Dendritic cell treated with granulocyte-macrophage colony-stimulating factor and Interleukin-4, amounts not matched to agents 40 ng/mL and 50 ng/mL, for 4 days (primary cell): ENCODE measurements at regions not wholly inside any gene's neighbourhood (a gene's known extent, or its start where the extent isn't known, plus 50 kb on each side); places are given as distances from the start of the nearest gene placed in this dataset.

Source experiments
- H3K27ac Mint-ChIP-seq: one replicate; pipeline ENCODE4 v1.8.0; 2022; ENCODE audit warnings: mild to moderate bottlenecking, mixed read lengths
- H3K27me3 Mint-ChIP-seq: one replicate; pipeline ENCODE4 v1.8.0; 2022; ENCODE audit warnings: mild to moderate bottlenecking, mixed read lengths
- H3K36me3 Mint-ChIP-seq: one replicate; pipeline ENCODE4 v1.8.0; 2022; ENCODE audit warnings: low read depth, mixed read lengths
- H3K4me1 Mint-ChIP-seq: one replicate; pipeline ENCODE4 v1.8.0; 2022; ENCODE audit warnings: low read depth, mixed read lengths
- H3K4me3 Mint-ChIP-seq: one replicate; pipeline ENCODE4 v1.8.0; 2022; ENCODE audit warnings: mild to moderate bottlenecking, moderate library complexity, mixed read lengths
- H3K9me3 Mint-ChIP-seq: one replicate; pipeline ENCODE4 v1.8.0; 2022; ENCODE audit warnings: mixed read lengths
- intact Hi-C: fragments of 100-400 bp; cut with micrococcal nuclease; formaldehyde crosslinking; loops from one replicate; pipeline ENCODE4 v1.15.0; 2022

DNA sequence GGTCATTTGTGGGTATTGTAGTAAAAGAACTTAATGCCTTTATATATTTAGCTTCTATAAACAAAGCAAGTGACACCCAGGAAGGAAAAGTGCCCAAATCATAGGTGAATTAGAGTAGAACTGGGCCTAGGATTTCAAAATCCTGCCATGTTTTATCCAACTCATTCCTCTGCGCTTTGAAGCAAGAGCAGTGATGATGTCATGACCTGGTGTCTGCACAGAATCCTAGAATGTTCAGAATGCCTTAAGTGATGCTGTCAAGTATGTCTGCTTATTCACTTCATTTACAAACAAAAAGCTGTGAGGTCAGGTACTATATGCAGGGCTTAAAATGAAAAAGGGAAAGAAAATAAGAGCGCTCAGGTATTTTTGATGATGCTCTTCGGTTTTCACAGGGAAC is 737.2 kb upstream of the ANKRD30A start:
- Mint-ChIP-seq H3K4me3 (no peak overlapping the region), H3K9me3 (peaks cover 29% of the 10 kb centered on the region), H3K36me3 (no peaks in the 10 kb centered on the region), H3K4me1 (no peaks in the 10 kb centered on the region), H3K27me3 (no peaks in the 10 kb centered on the region), H3K27ac (no peak overlapping the region)
- intact Hi-C loops: no loop called here

DNA sequence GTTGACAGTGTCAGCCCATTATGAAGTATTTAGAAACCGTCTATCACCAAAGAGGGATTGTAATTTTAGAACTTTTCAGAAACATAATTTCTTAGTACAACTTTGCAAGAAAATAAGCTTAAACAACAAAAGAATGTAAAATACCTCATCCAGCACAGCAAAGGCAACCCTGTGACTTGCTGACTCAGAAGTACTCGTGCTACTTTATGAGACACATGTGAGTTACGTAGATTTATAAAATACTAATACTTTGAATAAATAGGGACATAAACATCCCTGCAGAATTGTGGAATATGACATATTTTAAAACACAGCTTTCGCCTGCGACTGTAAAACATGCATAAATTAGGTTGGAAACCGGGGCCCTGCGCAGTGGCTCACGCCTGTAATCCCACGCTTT is 739.7 kb upstream of the ANKRD30A start:
- H3K4me1 Mint-ChIP-seq: no peaks in the 10 kb centered on the region
- no peaks in the 10 kb centered on the region for H3K27me3 Mint-ChIP-seq
- H3K27ac Mint-ChIP-seq: no peak overlapping the region
- no peak overlapping the region for H3K4me3 Mint-ChIP-seq
- H3K36me3 Mint-ChIP-seq: no peaks in the 10 kb centered on the region
- intact Hi-C loops: no loop called here
- H3K9me3 Mint-ChIP-seq: peaks cover 28% of the 10 kb centered on the region

DNA sequence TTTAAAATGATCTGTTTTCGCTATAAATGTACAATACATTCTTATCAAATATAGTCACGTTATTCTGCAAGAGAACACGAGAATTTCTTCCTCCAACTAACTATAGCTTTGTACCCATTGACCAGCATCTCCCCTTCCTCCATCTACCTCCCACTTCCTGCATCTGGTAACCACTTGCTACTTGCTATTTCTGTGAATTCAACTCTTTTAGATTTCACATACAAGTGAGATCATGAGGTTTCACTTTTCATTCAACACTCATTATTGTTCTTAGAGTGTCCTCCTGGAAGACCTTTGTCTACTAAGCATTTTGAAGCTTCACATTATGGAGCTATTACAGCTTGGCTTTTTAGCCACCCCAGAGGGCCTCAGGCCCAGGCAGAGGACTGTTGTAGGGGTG is 741.3 kb upstream of the FZD8 start:
- intact Hi-C loops: no loop called here
- Mint-ChIP-seq H3K9me3 (peaks cover 28% of the 10 kb centered on the region), H3K4me3 (no peak overlapping the region), H3K36me3 (no peaks in the 10 kb centered on the region), H3K27ac (no peak overlapping the region), H3K27me3 (no peaks in the 10 kb centered on the region), H3K4me1 (no peaks in the 10 kb centered on the region)

DNA sequence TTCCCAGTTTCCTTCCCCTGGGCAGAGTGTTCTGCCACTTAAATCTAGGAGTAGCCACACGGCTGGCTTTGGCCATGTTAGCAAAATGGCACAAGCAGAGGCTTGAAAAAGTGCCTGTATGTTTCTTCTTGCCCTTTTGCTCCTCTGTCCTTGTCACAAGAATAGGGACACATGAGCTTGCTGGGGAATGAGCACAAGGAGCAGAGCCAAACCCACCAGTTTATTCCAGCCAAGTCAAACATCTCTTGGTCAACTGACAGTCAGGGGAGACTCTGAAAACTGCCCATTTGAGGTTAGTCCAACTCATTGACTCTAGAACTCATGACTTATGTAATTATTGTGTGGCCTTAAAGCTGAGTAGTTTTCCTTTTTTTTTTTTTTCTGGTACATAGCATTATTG is 739.7 kb upstream of the FZD8 start:
- H3K4me1 Mint-ChIP-seq: no peaks in the 10 kb centered on the region

DNA sequence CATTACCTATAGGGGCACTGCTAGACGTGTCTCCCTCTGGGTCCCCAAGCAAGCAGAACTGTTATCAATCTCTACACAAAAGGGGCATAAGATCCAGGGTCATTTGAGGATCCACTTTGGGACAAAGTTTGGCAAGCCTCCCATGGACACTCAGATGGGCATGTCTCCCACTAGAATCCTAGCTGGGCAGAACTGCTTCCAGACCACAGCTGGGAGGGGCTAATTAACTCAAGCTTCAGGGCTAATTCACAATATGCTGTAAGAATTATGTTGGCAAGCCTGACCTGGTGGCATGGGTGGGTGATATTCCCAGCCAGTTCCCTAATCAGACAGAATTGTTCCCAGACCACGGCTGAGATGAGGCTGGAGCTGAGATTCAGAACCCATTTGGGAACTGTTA is 738.4 kb upstream of the FZD8 start:
- intact Hi-C loops: no loop called here
- Mint-ChIP-seq H3K27me3 (no peaks in the 10 kb centered on the region), H3K36me3 (no peaks in the 10 kb centered on the region), H3K4me3 (no peak overlapping the region), H3K4me1 (no peaks in the 10 kb centered on the region), H3K27ac (no peak overlapping the region), H3K9me3 (peaks cover 23% of the 10 kb centered on the region)

More for the DNA sequence above, 739.7 kb upstream of the FZD8 start:
- Mint-ChIP-seq H3K36me3 (no peaks in the 10 kb centered on the region), H3K9me3 (peaks cover 27% of the 10 kb centered on the region), H3K27ac (no peak overlapping the region), H3K4me3 (no peak overlapping the region), H3K27me3 (no peaks in the 10 kb centered on the region)
- intact Hi-C loops: no loop called here

DNA sequence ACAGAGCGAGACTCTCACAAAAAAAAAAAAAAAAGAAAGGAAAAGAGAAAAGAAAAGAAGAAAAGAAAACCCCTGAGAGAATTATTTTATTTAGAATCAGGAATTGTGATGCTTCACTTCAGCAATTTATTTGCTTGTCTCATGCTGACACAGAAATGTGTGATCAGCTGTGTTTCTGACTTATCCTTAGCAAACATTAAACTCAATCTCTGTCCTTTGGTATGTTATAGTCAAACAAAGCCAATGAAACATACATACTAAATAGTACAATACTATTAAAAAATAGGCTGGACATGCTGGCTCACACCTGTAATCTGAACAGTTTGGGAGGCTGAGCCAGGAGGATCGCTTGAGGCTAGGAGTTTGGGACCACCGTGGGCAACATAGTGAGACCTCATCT is 733.0 kb upstream of the FZD8 start:
- intact Hi-C loops: no loop called here
- Mint-ChIP-seq H3K27ac (no peak overlapping the region), H3K4me1 (no peaks in the 10 kb centered on the region), H3K9me3 (peaks cover 27% of the 10 kb centered on the region), H3K4me3 (no peak overlapping the region), H3K27me3 (no peaks in the 10 kb centered on the region), H3K36me3 (no peaks in the 10 kb centered on the region)

DNA sequence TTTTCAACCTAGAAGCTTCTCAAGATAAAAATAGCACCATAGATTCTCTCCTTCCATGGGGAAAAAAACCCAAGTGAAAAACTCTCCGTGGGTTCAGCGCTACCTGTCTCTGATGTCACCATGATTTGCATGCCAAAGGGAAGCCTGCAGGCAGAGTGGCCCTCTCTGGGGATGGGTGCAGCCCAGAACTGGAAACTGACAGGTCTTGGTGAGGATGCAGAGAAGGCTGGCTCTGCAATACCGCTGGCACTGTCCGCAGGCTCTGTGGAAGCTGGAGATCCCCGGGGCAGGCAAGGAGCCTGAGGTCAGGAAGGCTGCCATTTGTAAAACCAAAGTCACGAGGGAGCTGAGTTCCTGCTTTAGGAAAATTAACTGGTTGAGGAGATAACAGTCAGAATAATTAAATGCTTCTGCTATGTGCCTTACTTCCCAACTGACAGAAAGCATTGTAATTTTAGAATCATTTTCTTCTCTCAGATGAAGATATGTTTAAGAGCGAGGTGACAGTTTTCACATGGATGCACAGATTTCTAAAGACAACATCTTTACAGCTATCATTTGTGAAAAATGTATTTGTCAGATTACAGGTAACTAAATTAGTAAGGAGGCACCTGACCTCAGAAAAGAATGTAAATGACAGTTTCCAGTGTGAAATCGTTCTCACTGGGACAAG is 731.5 kb upstream of the FZD8 start:
- H3K36me3 Mint-ChIP-seq: no peaks in the 10 kb centered on the region
- intact Hi-C loops: no loop called here
- H3K4me3 Mint-ChIP-seq: no peak overlapping the region
- peaks cover 27% of the 10 kb centered on the region for H3K9me3 Mint-ChIP-seq
- H3K27me3 Mint-ChIP-seq: no peaks in the 10 kb centered on the region
- no peaks in the 10 kb centered on the region for H3K4me1 Mint-ChIP-seq
- no peak overlapping the region for H3K27ac Mint-ChIP-seq

DNA sequence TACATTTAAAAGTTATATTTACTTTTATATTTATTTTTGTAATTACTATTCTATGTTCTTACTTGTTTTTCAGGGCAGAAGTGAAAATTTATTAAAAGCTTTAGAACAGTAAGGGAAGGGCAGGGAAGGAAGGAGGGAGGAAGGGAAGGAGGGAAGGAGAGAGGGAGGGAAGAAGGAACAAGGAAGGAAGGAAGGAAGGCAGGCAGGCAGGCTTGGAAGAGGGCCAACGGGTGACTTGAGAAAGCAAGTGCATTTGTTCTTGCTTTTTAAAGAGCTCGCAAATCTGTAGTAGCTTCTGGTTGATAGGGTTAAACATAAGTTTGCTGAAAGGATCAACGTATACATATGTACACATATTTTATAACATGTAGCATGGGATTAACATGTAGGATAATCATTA is 725.3 kb upstream of the FZD8 start:
- Mint-ChIP-seq H3K9me3 (peaks cover 17% of the 10 kb centered on the region), H3K4me1 (no peaks in the 10 kb centered on the region), H3K27ac (no peak overlapping the region), H3K27me3 (no peaks in the 10 kb centered on the region), H3K4me3 (no peak overlapping the region), H3K36me3 (no peaks in the 10 kb centered on the region)
- intact Hi-C loops: no loop called here

DNA sequence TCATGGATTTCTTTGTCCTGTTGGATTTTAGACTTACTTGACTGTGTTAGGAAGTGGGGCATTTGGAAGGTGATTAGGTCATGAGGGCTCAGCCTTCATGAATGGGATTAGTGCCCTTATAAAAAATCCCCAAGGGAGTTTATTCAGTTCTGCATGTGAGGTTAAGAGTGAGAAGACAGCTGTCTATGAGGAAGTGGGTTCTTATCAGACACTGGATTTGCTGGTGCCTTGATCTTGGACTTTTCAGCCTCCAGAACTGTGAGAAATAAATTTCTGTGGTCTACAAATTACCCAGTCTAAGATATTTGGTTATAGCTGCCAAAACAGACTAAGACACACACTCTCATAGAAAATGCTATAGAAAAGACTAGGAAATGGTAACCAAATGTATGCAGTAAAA is 724.7 kb upstream of the FZD8 start:
- Mint-ChIP-seq H3K4me1 (no peaks in the 10 kb centered on the region), H3K27ac (no peak overlapping the region), H3K36me3 (no peaks in the 10 kb centered on the region), H3K27me3 (no peaks in the 10 kb centered on the region), H3K9me3 (peaks cover 13% of the 10 kb centered on the region), H3K4me3 (no peak overlapping the region)
- intact Hi-C loops: no loop called here

DNA sequence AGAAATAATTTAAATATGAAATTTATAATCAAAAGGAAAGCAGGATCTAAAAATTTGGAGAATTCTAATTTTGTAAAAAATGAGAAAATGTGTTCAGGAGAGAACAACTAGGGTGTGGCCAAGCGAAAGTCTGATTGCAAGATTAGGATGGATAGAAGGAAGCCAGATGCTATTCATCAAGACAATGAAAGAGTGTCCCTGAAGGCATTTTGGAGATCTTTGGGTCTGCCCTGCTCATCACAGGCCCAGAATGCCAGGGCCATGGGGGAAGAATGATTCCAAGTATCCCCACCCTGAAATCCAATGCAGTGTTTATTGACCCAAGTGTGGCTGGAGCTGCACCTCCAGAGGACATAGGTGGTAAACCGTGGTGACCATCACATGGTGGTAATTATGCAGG is 724.0 kb upstream of the FZD8 start:
- intact Hi-C loops: no loop called here

DNA sequence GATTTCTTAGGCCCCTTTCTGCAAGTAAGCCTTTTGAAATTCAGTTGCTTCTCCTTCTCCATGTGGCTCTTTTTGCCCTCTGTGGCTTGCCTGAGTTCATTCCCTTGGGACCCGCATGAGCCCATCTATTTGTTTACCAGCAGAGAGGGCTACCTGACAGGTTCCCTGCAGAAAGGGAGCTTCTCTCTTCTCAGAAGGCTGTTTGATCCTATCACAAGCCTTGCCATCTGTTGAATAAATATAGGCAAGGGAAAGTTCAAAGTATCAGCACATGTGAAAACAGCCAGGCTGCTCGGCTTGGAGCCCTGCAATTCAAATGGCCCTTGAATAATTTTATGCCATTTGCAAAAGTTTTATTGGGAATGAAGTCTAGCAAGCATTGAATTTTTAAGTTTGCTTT is 720.2 kb upstream of the FZD8 start:
- Mint-ChIP-seq H3K4me3 (no peak overlapping the region), H3K4me1 (no peaks in the 10 kb centered on the region), H3K36me3 (no peaks in the 10 kb centered on the region), H3K27ac (no peak overlapping the region), H3K27me3 (no peaks in the 10 kb centered on the region), H3K9me3 (peaks cover 13% of the 10 kb centered on the region)
- intact Hi-C loops: no loop called here

More for the DNA sequence above, 724.0 kb upstream of the FZD8 start:
- H3K4me3 Mint-ChIP-seq: no peak overlapping the region
- peaks cover 13% of the 10 kb centered on the region for H3K9me3 Mint-ChIP-seq
- no peaks in the 10 kb centered on the region for H3K36me3 Mint-ChIP-seq
- H3K27ac Mint-ChIP-seq: no peak overlapping the region
- H3K4me1 Mint-ChIP-seq: no peaks in the 10 kb centered on the region
- no peaks in the 10 kb centered on the region for H3K27me3 Mint-ChIP-seq

DNA sequence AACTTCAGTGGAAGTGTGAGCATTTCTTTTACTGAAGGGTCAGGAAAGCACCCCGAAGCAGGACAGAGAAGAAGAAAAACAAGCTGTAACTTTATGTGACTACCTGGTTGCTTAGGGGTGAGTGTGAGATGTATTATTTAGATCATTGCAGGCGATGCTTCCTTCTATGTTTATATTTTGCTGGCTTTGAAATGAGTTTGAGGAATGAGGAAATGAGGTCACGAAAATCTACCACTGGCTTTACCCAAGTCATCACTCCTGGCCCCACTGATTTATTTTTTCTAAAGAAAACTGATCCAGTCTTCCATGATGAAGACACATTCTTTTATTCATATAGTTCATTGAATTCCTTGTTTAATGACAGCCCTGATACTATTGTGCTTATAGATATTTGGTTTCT is 716.6 kb upstream of the FZD8 start:
- no peak overlapping the region for H3K27ac Mint-ChIP-seq
- H3K9me3 Mint-ChIP-seq: peaks cover 2% of the 10 kb centered on the region
- no peaks in the 10 kb centered on the region for H3K27me3 Mint-ChIP-seq
- intact Hi-C loops: no loop called here
- no peaks in the 10 kb centered on the region for H3K36me3 Mint-ChIP-seq
- no peaks in the 10 kb centered on the region for H3K4me1 Mint-ChIP-seq
- no peak overlapping the region for H3K4me3 Mint-ChIP-seq

DNA sequence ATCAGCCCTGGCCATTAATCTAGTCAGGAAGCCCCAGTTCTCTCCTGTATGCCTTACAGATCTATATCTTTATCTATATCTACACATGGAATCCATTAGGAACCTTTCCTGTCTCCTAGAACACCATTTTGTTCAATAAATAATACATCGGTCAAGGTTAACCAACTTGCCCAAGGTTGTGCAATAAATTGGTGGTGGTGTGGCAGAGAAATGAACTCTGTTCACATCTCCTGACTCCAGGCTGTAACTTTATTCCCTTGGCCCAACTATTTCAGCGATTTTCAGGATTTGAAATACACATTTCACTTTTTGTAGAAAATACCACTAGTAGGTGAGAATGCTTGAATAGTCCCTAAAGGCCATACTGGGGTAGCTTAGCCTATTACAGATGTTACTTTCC is 712.5 kb upstream of the FZD8 start:
- Mint-ChIP-seq H3K27me3 (no peaks in the 10 kb centered on the region), H3K9me3 (peaks cover 18% of the 10 kb centered on the region), H3K36me3 (no peaks in the 10 kb centered on the region), H3K4me1 (no peaks in the 10 kb centered on the region), H3K27ac (no peak overlapping the region), H3K4me3 (no peak overlapping the region)
- intact Hi-C loops: no loop called here

DNA sequence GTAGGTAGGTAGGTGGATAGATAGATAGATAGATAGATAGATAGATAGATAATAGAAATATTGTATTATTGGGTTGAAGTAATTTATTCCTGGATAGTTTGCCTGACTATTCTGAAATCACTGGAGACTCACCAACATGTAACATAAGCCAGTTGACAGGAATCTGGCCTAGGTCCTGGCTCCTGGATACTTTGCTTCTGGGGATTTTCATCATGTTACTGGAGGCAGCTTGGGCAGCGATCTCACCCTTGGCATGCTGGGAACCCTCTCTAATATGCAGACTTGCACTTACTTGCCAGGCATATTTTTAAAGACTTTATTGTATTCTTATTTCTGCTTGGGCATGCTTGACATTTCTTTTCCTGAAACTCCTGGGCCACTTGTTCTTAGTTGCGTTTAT is 709.1 kb upstream of the FZD8 start:
- Mint-ChIP-seq H3K4me1 (no peaks in the 10 kb centered on the region), H3K36me3 (no peaks in the 10 kb centered on the region), H3K27ac (no peak overlapping the region), H3K4me3 (no peak overlapping the region), H3K27me3 (no peaks in the 10 kb centered on the region), H3K9me3 (peaks cover 18% of the 10 kb centered on the region)
- intact Hi-C loops: no loop called here

DNA sequence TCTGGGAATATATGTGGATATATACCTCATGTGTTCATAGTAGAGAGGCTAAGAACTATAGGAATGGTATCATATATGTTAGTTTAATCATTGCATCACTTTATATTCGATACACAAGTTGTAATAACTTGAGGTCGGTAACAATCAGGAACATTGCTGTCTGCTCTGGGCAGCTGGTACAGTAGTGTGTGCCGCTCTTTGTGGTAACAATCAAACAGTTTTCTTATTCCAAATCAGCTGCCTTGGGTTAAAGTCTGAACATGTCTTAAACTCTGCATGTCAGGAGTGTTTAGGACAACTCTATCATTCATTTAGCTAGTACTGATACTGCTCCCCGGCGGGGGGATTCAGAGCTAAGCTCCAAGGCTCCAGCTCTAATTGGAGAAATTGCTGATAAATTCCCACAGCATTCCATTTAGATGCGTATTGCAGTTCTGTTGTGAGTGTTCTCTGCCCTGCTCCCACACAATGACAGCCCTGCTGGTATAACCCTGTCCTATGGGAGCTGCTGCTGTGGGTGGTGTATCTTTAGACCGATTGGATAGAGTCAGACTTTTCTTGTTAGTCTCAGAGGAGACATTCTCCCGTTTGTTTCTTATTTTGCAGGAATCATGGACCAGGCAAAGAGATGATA is 707.5 kb upstream of the FZD8 start:
- H3K4me1 Mint-ChIP-seq: no peaks in the 10 kb centered on the region
- H3K9me3 Mint-ChIP-seq: peaks cover 18% of the 10 kb centered on the region
- H3K27ac Mint-ChIP-seq: no peak overlapping the region
- H3K36me3 Mint-ChIP-seq: no peaks in the 10 kb centered on the region
- intact Hi-C loops: no loop called here
- no peak overlapping the region for H3K4me3 Mint-ChIP-seq
- H3K27me3 Mint-ChIP-seq: no peaks in the 10 kb centered on the region
